GM12878 (cell line): ENCODE measurements at regions not wholly inside any gene's neighbourhood (a gene's known extent, or its start where the extent isn't known, plus 50 kb on each side); places are given as distances from the start of the nearest gene placed in this dataset.

ENCODE experiments used
- ATF7 ChIP-seq: fragments of 450-650 bp; IDR thresholded peaks from 2 replicates; pipeline ENCODE4 v1.6.1; 2016; ENCODE audit warnings: low read depth, mild to moderate bottlenecking
- BACH1 ChIP-seq: fragments of 450-650 bp; IDR thresholded peaks from 2 replicates; pipeline ENCODE4 v1.6.1; 2017; ENCODE audit warnings: mild to moderate bottlenecking, borderline replicate concordance
- BCL11A ChIP-seq: IDR thresholded peaks from 2 replicates; pipeline ENCODE4 v1.6.1; 2011; ENCODE audit warnings: low read depth, low read length
- BMI1 ChIP-seq: fragments of 450-650 bp; IDR thresholded peaks from 2 replicates; pipeline ENCODE4 v1.6.1; 2016; ENCODE audit warnings: mild to moderate bottlenecking, moderate library complexity, borderline replicate concordance
- EED ChIP-seq: sonication (generic); IDR thresholded peaks from 2 replicates; pipeline ENCODE4 v1.6.1; 2016; ENCODE audit warnings: antibody characterized with exemption, low read depth
- EGR1 ChIP-seq, 2 experiments: IDR thresholded peaks; 1 replicate in 1 of 2; 2 replicates in 1 of 2; pipeline ENCODE4 v1.6.1; 2011 to 2012; ENCODE audit warnings: low read depth in 2 of 2, low read length in 2 of 2, borderline replicate concordance in 1 of 2, mild to moderate bottlenecking in 1 of 2, moderate library complexity in 1 of 2
- FOS ChIP-seq: IDR thresholded peaks from 3 replicates; pipeline ENCODE4 v1.6.1; 2011; ENCODE audit warnings: borderline replicate concordance; ENCODE audit not compliant: insufficient read length; ENCODE audit errors: extremely low read depth
- FOXK2 ChIP-seq: fragments of 450-650 bp; IDR thresholded peaks from 2 replicates; pipeline ENCODE4 v1.6.1; 2017; ENCODE audit warnings: mild to moderate bottlenecking, moderate library complexity
- HSF1 ChIP-seq: fragments of 150-350 bp; IDR thresholded peaks from 2 replicates; pipeline ENCODE4 v1.6.1; 2014; ENCODE audit warnings: mild to moderate bottlenecking, low read depth, low read length
- IKZF2 ChIP-seq, 2 experiments: fragments of 450-650 bp; IDR thresholded peaks; 2 replicates each; pipeline ENCODE4 v1.6.1; 2017; ENCODE audit warnings: mild to moderate bottlenecking in 2 of 2, moderate library complexity in 2 of 2
- JUND ChIP-seq: IDR thresholded peaks from 2 replicates; pipeline ENCODE4 v1.6.1; 2012; ENCODE audit warnings: low read depth, mild to moderate bottlenecking, low read length, improper control_type of control experiment, moderate library complexity
- MTA3 ChIP-seq: IDR thresholded peaks from 2 replicates; pipeline ENCODE4 v1.6.1; 2012; ENCODE audit warnings: low read length, inconsistent platforms, borderline replicate concordance
- NRF1 ChIP-seq: conservative IDR thresholded peaks from 2 replicates; pipeline ENCODE4 v1.6.1; 2011; ENCODE audit warnings: mild to moderate bottlenecking, low read depth, low read length, improper control_type of control experiment
- POLR2AphosphoS5 ChIP-seq: IDR thresholded peaks from 2 replicates; pipeline ENCODE4 v1.6.1; 2011; ENCODE audit warnings: mild to moderate bottlenecking, low read length, inconsistent platforms
- RELB ChIP-seq: fragments of 450-650 bp; IDR thresholded peaks from 2 replicates; pipeline ENCODE4 v1.6.1; 2017; ENCODE audit warnings: low read depth, mild to moderate bottlenecking, moderate library complexity
- SP1 ChIP-seq: IDR thresholded peaks from one replicate; pipeline ENCODE4 v1.6.1; 2011; ENCODE audit warnings: low read depth, low read length
- SUPT20H ChIP-seq: IDR thresholded peaks from 2 replicates; pipeline ENCODE4 v1.6.1; 2011; ENCODE audit warnings: low read depth, mild to moderate bottlenecking, low read length, moderate library complexity, borderline replicate concordance; ENCODE audit not compliant: control insufficient read depth
- SUZ12 ChIP-seq: fragments of 200-600 bp; sonication (generic); IDR thresholded peaks from one replicate; pipeline ENCODE4 v1.6.1; 2018; ENCODE audit warnings: antibody characterized with exemption, mild to moderate bottlenecking; ENCODE audit not compliant: unreplicated experiment
- TCF12 ChIP-seq: IDR thresholded peaks from 2 replicates; pipeline ENCODE4 v1.6.1; 2011; ENCODE audit warnings: low read depth, mild to moderate bottlenecking, low read length
- WRNIP1 ChIP-seq: IDR thresholded peaks from 2 replicates; pipeline ENCODE4 v1.6.1; 2011; ENCODE audit warnings: low read depth, low read length, improper control_type of control experiment, borderline replicate concordance
- ZNF274 ChIP-seq: IDR thresholded peaks from one replicate; pipeline ENCODE4 v1.8.0; 2011; ENCODE audit not compliant: insufficient read length, insufficient read depth
- ZZZ3 ChIP-seq: IDR thresholded peaks from 2 replicates; pipeline ENCODE4 v1.6.1; 2011; ENCODE audit warnings: low read depth; ENCODE audit not compliant: control insufficient read depth, insufficient read length
- TF ChIP-seq, protein P1 (sequence below): IDR thresholded peaks from 2 replicates; pipeline ENCODE4 v1.6.1; 2012; ENCODE audit warnings: low read depth, low read length, improper control_type of control experiment
- TF ChIP-seq, protein P2 (sequence below): fragments of 450-650 bp; IDR thresholded peaks from 2 replicates; pipeline ENCODE4 v1.6.1; 2018; ENCODE audit warnings: borderline replicate concordance, mild to moderate bottlenecking; ENCODE audit not compliant: partially characterized antibody

- no peak for TF ChIP-seq BACH1
- peak; percentile 28 for TF ChIP-seq SP1
- TF ChIP-seq, protein P1, sequence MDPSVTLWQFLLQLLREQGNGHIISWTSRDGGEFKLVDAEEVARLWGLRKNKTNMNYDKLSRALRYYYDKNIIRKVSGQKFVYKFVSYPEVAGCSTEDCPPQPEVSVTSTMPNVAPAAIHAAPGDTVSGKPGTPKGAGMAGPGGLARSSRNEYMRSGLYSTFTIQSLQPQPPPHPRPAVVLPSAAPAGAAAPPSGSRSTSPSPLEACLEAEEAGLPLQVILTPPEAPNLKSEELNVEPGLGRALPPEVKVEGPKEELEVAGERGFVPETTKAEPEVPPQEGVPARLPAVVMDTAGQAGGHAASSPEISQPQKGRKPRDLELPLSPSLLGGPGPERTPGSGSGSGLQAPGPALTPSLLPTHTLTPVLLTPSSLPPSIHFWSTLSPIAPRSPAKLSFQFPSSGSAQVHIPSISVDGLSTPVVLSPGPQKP = peak; percentile 66; the same call in 1 of the 2 replicates
- TF ChIP-seq ATF7 = no peak
- no peak for TF ChIP-seq FOS
- peak; percentile 62; the same call in 1 of the 2 replicates for TF ChIP-seq RELB
- no peak for TF ChIP-seq JUND
- no peak for TF ChIP-seq SUPT20H
- no peak for TF ChIP-seq FOXK2
- TF ChIP-seq EGR1 (IDR thresholded peaks at IDR 0.05; ENCODE audit: borderline replicate concordance in 1 of 2, low read depth in 2 of 2, low read length in 2 of 2) = no peak
- TF ChIP-seq BMI1 = no peak
- TF ChIP-seq SUZ12 = no peak
- no peak for TF ChIP-seq NRF1
- TF ChIP-seq POLR2AphosphoS5 = peak; percentile 48
- 0 out of 2 replicates have a peak, but pooled peaks have one; percentile 14 for TF ChIP-seq EED
- TF ChIP-seq ZNF274 = no peak
- TF ChIP-seq, protein P2, sequence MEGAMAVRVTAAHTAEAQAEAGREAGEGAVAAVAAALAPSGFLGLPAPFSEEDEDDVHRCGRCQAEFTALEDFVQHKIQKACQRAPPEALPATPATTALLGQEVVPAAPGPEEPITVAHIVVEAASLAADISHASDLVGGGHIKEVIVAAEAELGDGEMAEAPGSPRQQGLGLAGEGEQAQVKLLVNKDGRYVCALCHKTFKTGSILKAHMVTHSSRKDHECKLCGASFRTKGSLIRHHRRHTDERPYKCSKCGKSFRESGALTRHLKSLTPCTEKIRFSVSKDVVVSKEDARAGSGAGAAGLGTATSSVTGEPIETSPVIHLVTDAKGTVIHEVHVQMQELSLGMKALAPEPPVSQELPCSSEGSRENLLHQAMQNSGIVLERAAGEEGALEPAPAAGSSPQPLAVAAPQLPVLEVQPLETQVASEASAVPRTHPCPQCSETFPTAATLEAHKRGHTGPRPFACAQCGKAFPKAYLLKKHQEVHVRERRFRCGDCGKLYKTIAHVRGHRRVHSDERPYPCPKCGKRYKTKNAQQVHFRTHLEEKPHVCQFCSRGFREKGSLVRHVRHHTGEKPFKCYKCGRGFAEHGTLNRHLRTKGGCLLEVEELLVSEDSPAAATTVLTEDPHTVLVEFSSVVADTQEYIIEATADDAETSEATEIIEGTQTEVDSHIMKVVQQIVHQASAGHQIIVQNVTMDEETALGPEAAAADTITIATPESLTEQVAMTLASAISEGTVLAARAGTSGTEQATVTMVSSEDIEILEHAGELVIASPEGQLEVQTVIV = no peak
- TF ChIP-seq ZZZ3 = no peak
- no peak for TF ChIP-seq BCL11A
- TF ChIP-seq IKZF2 (IDR thresholded peaks at IDR 0.05) = peak in 1 of 2 experiments; percentile 40; a peak in 2 of 4 replicates
- TF ChIP-seq HSF1 = no peak
- peak; percentile 63; the same call in 1 of the 2 replicates for TF ChIP-seq TCF12
- no peak for TF ChIP-seq MTA3
- no peak for TF ChIP-seq WRNIP1
Observed at GRCh38 chr22:22156716-22157347, 87.8 kb upstream of the VPREB1 start (continued).
